KMS-11 (cell line): ENCODE measurements at regions not wholly inside any gene's neighbourhood (a gene's known extent, or its start where the extent isn't known, plus 50 kb on each side); places are given as distances from the start of the nearest gene placed in this dataset.

Source experiments
- H2AFZ ChIP-seq: fragments of 200-600 bp; sonication (generic); 2 replicates; pipeline ENCODE4 v1.6.1; 2016; ENCODE audit warnings: antibody characterized with exemption, mixed run types, low read depth
- H3K27ac ChIP-seq: fragments of 200-600 bp; sonication (generic); 2 replicates; pipeline ENCODE4 v1.6.1; 2016; ENCODE audit warnings: mild to moderate bottlenecking, mixed run types
- H3K27me3 ChIP-seq: fragments of 200-600 bp; sonication (generic); 2 replicates; pipeline ENCODE4 v1.6.1; 2017; ENCODE audit warnings: mild to moderate bottlenecking, low read depth, mixed run types, moderate library complexity; ENCODE audit not compliant: insufficient read depth
- H3K36me3 ChIP-seq: fragments of 200-600 bp; sonication (generic); 2 replicates; pipeline ENCODE4 v1.6.1; 2017; ENCODE audit warnings: mild to moderate bottlenecking, mixed run types; ENCODE audit not compliant: insufficient read depth
- H3K4me1 ChIP-seq: fragments of 200-600 bp; sonication (generic); 2 replicates; pipeline ENCODE4 v1.6.1; 2016; ENCODE audit warnings: mild to moderate bottlenecking, low read depth, mixed run types; ENCODE audit not compliant: poor library complexity, severe bottlenecking
- H3K4me2 ChIP-seq: fragments of 200-600 bp; sonication (generic); 2 replicates; pipeline ENCODE4 v1.7.0; 2016; ENCODE audit warnings: mild to moderate bottlenecking, mixed run types
- H3K4me3 ChIP-seq: fragments of 200-600 bp; sonication (generic); IDR thresholded peaks from 2 replicates; pipeline ENCODE4 v1.6.1; 2017; ENCODE audit warnings: low read depth, low read length, mixed read lengths; ENCODE audit not compliant: insufficient read depth
- H3K79me2 ChIP-seq: fragments of 200-600 bp; sonication (generic); 2 replicates; pipeline ENCODE4 v1.6.1; 2016; ENCODE audit warnings: low read depth, mixed run types; ENCODE audit not compliant: insufficient read depth
- H3K9ac ChIP-seq: fragments of 200-600 bp; sonication (generic); 2 replicates; pipeline ENCODE4 v1.6.1; 2016; ENCODE audit warnings: mild to moderate bottlenecking, mixed run types
- H4K20me1 ChIP-seq: fragments of 200-600 bp; sonication (generic); 2 replicates; pipeline ENCODE4 v1.6.1; 2016; ENCODE audit warnings: mild to moderate bottlenecking, mixed run types; ENCODE audit not compliant: insufficient read depth
- CTCF ChIP-seq: fragments of 200-600 bp; sonication (generic); conservative IDR thresholded peaks from 2 replicates; pipeline ENCODE4 v1.6.1; 2017; ENCODE audit warnings: low read depth, mild to moderate bottlenecking, antibody characterized with exemption, low read length, moderate library complexity, mixed read lengths

GRCh38 chr5:108634617-108635288, 112.9 kb upstream of the FER start:
- Histone ChIP-seq H3K79me2 (no peaks in the 10 kb centered on the region), H3K27ac (no peak overlapping the region), H2AFZ (no peak overlapping the region), H3K27me3 (no peaks in the 10 kb centered on the region), H3K4me1 (no peaks in the 10 kb centered on the region), H3K4me2 (no peak overlapping the region), H3K4me3 (no peak overlapping the region), H3K9ac (no peak overlapping the region), H4K20me1 (no peaks in the 10 kb centered on the region), H3K36me3 (no peaks in the 10 kb centered on the region)
- TF ChIP-seq CTCF = no peak

GRCh38 chr5:108634010-108634616, 113.6 kb upstream of the FER start:
- H4K20me1 ChIP-seq = no peaks in the 10 kb centered on the region
- no peaks in the 10 kb centered on the region for H3K27me3 ChIP-seq
- no peak overlapping the region for H3K4me3 ChIP-seq
- H3K27ac ChIP-seq = no peak overlapping the region
- H3K79me2 ChIP-seq = no peaks in the 10 kb centered on the region
- TF ChIP-seq CTCF = no peak
- no peaks in the 10 kb centered on the region for H3K36me3 ChIP-seq
- no peak overlapping the region for H3K9ac ChIP-seq
- no peak overlapping the region for H2AFZ ChIP-seq
- H3K4me2 ChIP-seq = no peak overlapping the region
- no peaks in the 10 kb centered on the region for H3K4me1 ChIP-seq

GRCh38 chr5:108629779-108630528, 117.7 kb upstream of the FER start:
- H3K79me2 ChIP-seq = no peaks in the 10 kb centered on the region
- no peak overlapping the region for H3K27ac ChIP-seq
- no peak overlapping the region for H3K4me2 ChIP-seq
- no peak for TF ChIP-seq CTCF
- H4K20me1 ChIP-seq = no peaks in the 10 kb centered on the region
- no peak overlapping the region for H3K4me3 ChIP-seq
- no peaks in the 10 kb centered on the region for H3K27me3 ChIP-seq
- H3K9ac ChIP-seq = no peak overlapping the region
- H3K36me3 ChIP-seq = no peaks in the 10 kb centered on the region
- no peaks in the 10 kb centered on the region for H3K4me1 ChIP-seq
- no peak overlapping the region for H2AFZ ChIP-seq

DNA sequence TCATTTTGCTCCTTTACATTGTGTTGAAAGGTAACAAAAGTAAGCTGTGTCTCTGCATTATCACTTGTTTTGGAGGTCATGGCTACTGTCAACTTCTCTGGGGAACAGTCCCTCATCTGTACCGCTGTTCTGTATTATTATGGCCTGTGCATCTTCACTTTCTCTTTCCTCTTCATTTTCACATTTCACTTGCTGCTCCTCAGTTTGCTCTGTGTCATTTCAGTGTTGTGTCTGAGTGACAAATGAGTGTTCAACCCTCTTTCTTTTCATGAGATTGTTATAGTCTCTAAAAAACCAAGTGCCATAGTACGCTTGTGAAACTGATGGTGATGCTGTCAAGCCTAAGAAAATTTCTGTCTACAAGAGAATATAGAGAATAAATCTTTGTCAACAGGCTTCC, 122.0 kb upstream of the FER start:
- TF ChIP-seq CTCF = no peak
- no peak overlapping the region for H3K9ac ChIP-seq
- H2AFZ ChIP-seq = no peak overlapping the region
- H3K36me3 ChIP-seq = no peaks in the 10 kb centered on the region
- H3K4me2 ChIP-seq = no peak overlapping the region
- no peaks in the 10 kb centered on the region for H4K20me1 ChIP-seq
- no peak overlapping the region for H3K4me3 ChIP-seq
- H3K27ac ChIP-seq = no peak overlapping the region
- H3K27me3 ChIP-seq = no peaks in the 10 kb centered on the region
- no peaks in the 10 kb centered on the region for H3K4me1 ChIP-seq
- H3K79me2 ChIP-seq = no peaks in the 10 kb centered on the region
